Lung (tissue), 11 donors: ENCODE measurements at regions not wholly inside any gene's neighbourhood (a gene's known extent, or its start where the extent isn't known, plus 50 kb on each side); places are given as distances from the start of the nearest gene placed in this dataset.

Experiments used
- ATAC-seq: fragments of 200-7000 bp; cut with Tn5 transposase; one replicate; pipeline ENCODE4 v1.9.1; 2020; ENCODE audit warnings: moderate number of reproducible peaks; ENCODE audit not compliant: insufficient read depth, low FRiP score
- DNase-seq, 3 donors: peaks; one replicate each; pipeline ENCODE4 v3.0.0-alpha.2; 2013 to 2017
- H3K27ac ChIP-seq, 2 donors: one replicate each; pipeline ENCODE4 v1.5.1; 2013; ENCODE audit warnings: mild to moderate bottlenecking in 2 of 2, moderate library complexity in 2 of 2, control low read depth in 1 of 2, inconsistent platforms in 1 of 2, low read depth in 1 of 2, low read length in 1 of 2
- H3K27me3 ChIP-seq, 3 donors: one replicate each; pipeline ENCODE4 v1.5.1; 2013; ENCODE audit warnings: low read length in 2 of 3; ENCODE audit not compliant: control insufficient read depth in 3 of 3, insufficient read depth in 3 of 3
- H3K36me3 ChIP-seq, 4 donors: one replicate each; pipeline ENCODE4 v1.5.1; 2013; ENCODE audit warnings: low read length in 4 of 4, mild to moderate bottlenecking in 1 of 4, moderate library complexity in 1 of 4; ENCODE audit not compliant: control insufficient read depth in 4 of 4, insufficient read depth in 4 of 4
- H3K4me1 ChIP-seq, 5 donors: one replicate each; pipeline ENCODE4 v1.5.1; 2013; ENCODE audit warnings: low read length in 5 of 5, mild to moderate bottlenecking in 2 of 5, moderate library complexity in 1 of 5; ENCODE audit not compliant: control insufficient read depth in 5 of 5, insufficient read depth in 5 of 5
- H3K4me3 ChIP-seq: one replicate; pipeline ENCODE4 v1.5.1; 2013; ENCODE audit warnings: mild to moderate bottlenecking, control low read depth, moderate library complexity
- H3K9ac ChIP-seq, 2 donors: one replicate each; pipeline ENCODE4 v1.5.1; 2013; ENCODE audit warnings: low read length in 2 of 2, control low read depth in 1 of 2; ENCODE audit not compliant: insufficient read depth in 1 of 2
- H3K9me3 ChIP-seq, 4 donors: one replicate each; pipeline ENCODE4 v1.5.1; 2013; ENCODE audit warnings: low read length in 3 of 4, mild to moderate bottlenecking in 1 of 4, moderate library complexity in 1 of 4; ENCODE audit not compliant: control insufficient read depth in 4 of 4, insufficient read depth in 3 of 4
- WGBS, 2 donors: extraction: QIAGEN DNeasy Blood & Tissue Kit; methylation state at CpG; one replicate each; pipeline ENCODE4 v1.1.7; 2013; 5-methylcytosine and 5-hydroxymethylcytosine counted together
- TF ChIP-seq, protein P1 (sequence below): IDR thresholded peaks from 2 replicates; pipeline ENCODE4 v1.5.1; 2012; ENCODE audit warnings: mild to moderate bottlenecking; ENCODE audit errors: control extremely low read depth, extremely low read depth
- donor health status: control.
- donor health status: control.
- donor health status: Bipolar disorder and iron deficiency.
- donor health status: healthy.
- donor health status: DM: yes; HTN: yes; CAD: no.

DNA sequence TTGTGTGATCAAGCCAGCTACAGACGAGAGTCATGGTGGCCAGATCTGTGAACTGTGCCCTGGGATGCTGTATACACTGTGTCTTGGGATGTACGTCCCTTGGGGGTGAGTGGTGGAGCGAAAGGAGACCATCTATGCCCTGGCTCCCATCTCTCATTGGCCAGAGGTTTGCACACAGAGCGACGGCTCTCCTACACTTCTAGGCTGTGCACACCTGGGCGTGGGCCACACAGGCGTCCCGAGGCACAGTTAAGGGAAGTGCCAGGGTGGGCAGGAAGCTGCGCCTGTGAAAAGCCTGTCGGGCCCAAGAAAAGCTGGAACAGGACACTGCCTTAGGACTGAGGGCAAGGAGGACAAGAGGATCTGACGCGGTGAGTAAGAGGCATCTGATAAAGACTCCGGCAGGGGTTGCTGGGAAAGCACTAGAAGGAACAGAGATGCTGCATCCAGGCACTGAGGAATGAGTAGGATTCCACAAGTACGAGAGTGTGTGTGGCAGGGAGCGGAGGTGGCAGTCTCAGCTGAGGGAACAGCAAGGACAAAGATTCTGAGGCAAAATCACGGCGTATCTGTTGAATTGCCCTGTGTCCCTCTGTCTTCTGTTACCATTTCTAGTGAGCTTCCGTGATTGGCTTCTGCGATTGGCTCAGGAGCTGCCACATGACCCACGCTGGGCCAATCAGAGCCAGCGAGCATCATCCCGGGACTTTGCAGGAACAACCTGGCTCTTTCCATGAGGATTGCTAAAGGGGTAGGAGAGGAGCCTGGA is 67.9 kb upstream of the ZBTB40 start:
- DNase-seq = no peak
- TF ChIP-seq, protein P1, sequence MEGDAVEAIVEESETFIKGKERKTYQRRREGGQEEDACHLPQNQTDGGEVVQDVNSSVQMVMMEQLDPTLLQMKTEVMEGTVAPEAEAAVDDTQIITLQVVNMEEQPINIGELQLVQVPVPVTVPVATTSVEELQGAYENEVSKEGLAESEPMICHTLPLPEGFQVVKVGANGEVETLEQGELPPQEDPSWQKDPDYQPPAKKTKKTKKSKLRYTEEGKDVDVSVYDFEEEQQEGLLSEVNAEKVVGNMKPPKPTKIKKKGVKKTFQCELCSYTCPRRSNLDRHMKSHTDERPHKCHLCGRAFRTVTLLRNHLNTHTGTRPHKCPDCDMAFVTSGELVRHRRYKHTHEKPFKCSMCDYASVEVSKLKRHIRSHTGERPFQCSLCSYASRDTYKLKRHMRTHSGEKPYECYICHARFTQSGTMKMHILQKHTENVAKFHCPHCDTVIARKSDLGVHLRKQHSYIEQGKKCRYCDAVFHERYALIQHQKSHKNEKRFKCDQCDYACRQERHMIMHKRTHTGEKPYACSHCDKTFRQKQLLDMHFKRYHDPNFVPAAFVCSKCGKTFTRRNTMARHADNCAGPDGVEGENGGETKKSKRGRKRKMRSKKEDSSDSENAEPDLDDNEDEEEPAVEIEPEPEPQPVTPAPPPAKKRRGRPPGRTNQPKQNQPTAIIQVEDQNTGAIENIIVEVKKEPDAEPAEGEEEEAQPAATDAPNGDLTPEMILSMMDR = no peak
- WGBS, 2 donors = 76 to 84% methylated on average over 22 of the region's 22 CpGs
- Histone ChIP-seq H3K4me1 (no peaks in the 10 kb centered on the region), H3K27me3 (peaks cover 0 to 12% (median 10%) of the 10 kb centered on the region in 3 donors), H3K9ac (no peak overlapping the region), H3K4me3 (no peak overlapping the region), H3K9me3 (no peaks in the 10 kb centered on the region), H3K27ac (no peak overlapping the region), H3K36me3 (no peaks in the 10 kb centered on the region)
- no peak for ATAC-seq

DNA sequence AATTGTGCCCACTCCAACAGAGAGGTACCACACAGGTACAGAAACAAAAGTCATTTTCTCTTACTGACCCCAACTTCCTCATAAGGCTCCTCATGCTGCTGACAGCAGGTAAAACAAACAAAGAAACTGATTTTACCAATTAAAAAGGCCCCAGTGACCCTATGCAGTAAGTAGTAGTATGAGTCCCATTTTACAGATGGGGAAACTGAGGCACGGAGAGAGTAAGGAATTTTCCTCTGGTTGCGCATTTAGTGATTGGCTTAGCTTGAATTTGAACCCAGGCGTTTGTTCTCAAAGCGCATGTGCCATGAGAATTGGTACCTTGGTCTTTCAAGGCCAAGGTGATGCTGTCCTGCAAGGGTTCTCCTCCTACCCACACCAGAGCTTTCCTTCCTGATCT is 66.1 kb upstream of the ZBTB40 start:
- DNase-seq (no peak), ATAC-seq (no peak)
- WGBS, 2 donors = 59 to 82% methylated on average over 4 of the region's 4 CpGs
- Histone ChIP-seq H3K27ac (no peak overlapping the region), H3K36me3 (no peaks in the 10 kb centered on the region), H3K4me1 (no peaks in the 10 kb centered on the region), H3K9me3 (no peaks in the 10 kb centered on the region), H3K27me3 (peaks cover 0 to 11% (median 11%) of the 10 kb centered on the region in 3 donors), H3K4me3 (no peak overlapping the region), H3K9ac (no peak overlapping the region)
- TF ChIP-seq, protein P1 = no peak

DNA sequence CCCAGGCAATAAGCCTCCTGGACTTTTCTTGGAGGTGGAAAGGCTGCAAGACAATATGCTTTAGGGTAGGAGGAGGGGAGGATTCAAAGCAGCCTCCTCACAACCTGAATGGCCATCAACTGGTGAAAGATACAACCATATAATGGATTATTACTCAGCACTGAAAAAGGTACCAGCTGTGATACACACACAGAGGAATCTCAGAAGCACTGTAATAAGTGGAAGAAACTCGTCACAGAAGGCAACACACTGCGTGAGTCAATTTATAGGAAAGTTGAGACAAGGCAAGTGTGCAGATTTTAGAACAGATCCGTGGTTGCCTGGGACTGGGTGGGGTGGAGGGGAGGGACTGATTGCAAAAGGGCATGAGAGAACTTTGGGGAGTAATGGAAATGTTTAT is 64.9 kb upstream of the ZBTB40 start:
- Histone ChIP-seq H3K27ac (no peak overlapping the region), H3K9me3 (no peaks in the 10 kb centered on the region), H3K4me1 (no peaks in the 10 kb centered on the region), H3K27me3 (peaks cover 0 to 11% (median 8%) of the 10 kb centered on the region in 3 donors), H3K9ac (no peak overlapping the region), H3K36me3 (no peaks in the 10 kb centered on the region), H3K4me3 (no peak overlapping the region)
- no peak for ATAC-seq
- TF ChIP-seq, protein P1 = no peak
- WGBS, 2 donors = 84 to 85% methylated on average over 3 of the region's 3 CpGs
- no peak for DNase-seq
